ENCODE measurements at regions not wholly inside any gene's neighbourhood (a gene's known extent, or its start where the extent isn't known, plus 50 kb on each side); places are given as distances from the start of the nearest gene placed in this dataset.
A peak's percentile ranks its signal among the peaks of the same experiment; 100 is the strongest.
"Not testable (repeated sequence)": the region's sequence is repeated elsewhere in the genome, so short reads cannot be mapped to it uniquely, and the experiment has no call there.

DNA sequence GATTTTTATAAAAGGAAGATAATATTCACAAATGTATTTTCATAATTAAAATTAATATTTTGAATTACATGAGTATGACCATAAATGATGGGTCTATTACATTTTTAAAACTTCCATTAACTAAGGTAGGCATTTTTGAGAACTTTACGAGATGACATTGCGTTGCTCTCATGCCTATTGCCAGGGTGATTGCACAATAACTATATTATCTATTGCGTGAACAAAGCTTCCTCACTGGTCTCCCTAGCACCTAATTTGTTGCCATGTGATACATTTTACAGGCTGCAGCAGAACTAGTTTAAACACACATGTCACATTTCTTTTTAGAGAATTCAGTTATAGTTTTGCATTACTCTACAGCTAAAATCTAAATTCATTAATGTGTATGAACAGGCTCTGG is 289.7 kb upstream of the GRID2 start:
- no peak for DNase-seq

DNA sequence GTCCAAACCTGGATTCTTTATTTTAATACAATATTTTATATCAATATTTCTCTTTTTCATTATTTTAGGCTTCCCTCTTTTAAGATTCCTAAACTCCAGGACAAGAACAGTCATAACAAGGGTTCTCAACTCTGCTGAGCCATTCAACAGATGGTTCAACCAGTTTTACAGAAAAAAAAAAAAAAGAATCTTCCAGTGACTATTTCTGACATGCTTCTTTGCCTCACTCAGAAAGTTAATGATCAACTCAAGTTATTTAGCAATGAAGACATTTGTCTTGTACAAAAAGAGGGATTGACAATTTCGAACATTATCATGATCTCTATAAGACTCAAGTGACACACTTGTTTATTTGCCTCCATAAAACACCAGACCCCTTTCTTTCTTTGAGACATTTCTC is 282.6 kb upstream of the GRID2 start:
- DNase-seq = no peak

DNA sequence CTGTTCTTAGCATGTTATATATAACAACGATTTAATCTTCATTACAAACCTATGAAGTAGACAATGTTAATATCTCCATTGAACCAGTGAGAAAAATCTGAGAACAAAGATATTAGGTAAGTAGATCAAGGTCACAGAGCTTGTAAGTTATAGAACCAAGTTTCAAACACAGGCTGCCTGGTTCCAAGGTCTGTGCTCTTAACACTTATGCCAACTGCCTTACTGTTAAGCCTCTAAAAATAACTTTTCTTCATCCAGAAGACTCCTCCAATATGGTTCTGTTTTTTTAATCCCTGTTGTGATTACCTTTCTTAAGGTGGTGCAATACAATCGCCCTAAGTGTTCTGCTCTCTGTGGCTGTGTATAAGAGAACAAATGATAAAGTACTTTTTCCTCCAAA is 282.0 kb upstream of the GRID2 start:
- no peak for DNase-seq

DNA sequence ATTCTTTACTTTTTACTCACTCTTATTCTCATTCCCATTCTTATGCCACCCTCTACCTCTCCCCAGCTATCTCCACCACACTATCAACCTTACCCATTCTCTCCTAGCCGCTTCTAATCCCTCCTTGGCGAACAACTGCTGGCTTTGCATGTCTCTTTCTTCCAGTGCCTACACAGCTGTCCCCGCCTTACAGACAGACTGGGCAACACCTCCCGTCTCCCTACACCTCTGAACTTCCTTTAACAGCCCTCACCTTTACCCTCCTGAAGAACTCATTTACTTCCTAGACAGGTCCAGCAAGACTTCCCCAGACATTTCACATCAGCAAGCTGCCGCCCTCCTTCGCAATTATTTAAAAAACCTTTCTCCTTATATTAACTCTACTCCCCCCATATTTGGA is 274.9 kb upstream of the GRID2 start:
- DNase-seq = not testable (repeated sequence)

DNA sequence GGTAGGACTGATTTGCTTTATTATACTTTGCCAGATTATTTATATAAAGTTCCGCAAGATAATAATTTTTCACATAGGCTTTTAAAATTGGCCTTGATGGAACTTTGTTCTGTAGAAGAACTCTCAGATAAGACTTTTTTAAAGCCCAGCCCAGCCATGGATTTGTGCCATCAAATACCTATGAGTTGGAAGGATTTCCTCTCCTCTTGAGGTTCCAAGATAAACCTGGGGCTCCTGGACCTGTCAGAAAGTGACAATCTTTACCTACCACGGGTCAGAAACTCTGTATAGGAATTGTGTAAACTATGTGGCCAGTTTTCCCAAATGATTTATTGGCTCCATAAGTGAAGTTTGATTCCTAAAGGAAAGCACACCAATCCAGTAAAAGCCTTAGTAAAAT is 271.9 kb upstream of the GRID2 start:
- DNase-seq = no peak

DNA sequence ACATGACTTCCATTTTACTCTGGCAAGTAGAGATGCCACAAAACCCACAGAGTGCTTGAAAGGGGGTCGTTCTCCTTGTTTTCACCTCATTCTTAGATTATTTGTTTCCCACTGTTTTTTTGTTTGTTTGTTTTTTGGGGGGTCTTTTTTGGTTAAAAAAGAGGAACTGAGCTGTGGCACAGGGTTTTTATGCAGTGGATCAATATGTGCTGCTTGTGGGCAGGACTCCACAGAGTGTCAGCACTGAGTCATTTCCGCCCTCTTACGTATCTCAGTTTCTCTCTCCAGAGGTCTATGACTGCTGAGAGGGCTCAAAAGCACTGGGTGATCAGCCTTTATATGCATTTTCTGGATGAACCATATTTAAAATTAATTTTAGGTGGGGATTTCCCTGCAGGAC is 268.1 kb upstream of the GRID2 start:
- DNase-seq = no peak

DNA sequence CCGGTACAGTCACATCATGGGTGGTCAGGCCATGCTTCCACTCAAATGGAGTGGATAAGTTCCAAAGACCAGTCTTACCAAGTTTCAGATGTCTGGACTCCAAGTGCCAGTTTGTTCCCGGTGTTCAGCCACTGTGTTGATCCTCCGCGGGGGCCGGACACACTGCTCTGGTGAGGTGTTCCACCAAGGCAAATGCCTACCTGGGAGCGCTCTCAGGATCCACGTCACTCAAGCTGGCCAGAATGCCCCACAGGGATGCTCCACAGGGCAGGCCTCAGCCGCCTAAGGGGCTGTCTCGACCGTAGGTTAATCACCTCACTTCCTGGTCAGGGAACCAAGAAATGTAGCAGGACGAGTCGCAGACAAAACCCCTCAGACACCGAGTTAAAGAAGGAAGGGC is 258.0 kb upstream of the GRID2 start:
- no peak for DNase-seq

DNA sequence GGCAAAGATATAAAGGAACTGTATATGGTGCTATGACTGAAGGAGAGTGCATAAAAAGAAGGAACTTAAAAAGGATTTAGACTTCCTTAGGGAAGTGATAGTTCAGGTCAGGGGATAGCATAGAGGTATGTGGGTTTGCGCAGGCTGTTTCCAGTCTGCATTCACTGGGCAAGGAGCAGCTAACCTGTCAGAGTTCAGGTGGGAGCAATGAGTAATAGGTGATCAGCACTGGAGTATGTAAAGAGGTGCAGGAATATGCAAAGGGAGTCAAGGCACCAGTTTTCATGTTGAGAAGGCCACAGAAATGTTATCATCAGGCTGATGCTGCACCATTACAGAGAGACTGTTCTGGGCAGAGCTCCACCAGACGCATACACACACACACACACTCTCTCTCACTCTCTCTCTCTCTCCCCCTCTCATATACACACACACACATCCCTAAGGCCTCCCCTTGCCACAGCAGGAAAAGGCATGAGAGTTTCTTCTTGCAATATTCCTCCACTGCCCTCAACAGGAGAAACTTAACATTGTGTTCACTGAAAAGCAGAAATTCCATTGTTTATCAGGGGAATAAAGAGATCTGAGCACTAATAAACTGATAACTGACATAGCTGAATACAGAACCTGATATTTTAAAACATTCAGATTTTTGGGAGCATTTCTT is 256.4 kb upstream of the GRID2 start:
- DNase-seq = no peak

DNA sequence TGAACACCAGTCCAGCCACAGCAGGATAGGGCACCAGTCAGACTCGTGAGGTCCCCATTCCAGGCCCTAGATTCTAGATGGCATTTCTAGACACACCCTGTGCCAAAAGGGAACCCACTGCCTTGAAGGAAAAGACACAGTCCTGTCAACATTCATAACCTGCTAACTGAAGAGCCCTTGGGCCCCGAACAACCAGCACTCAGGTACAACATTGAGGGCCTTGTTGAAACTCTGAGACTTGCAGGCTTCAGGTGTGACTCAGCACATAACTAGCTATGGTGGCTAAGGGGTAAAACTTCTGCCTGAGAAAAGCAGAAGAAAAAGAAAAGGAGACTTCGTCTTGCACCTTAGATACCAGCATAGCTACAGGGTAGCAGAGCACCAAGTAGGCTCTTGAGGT is 252.9 kb upstream of the GRID2 start:
- DNase-seq = no peak

DNA sequence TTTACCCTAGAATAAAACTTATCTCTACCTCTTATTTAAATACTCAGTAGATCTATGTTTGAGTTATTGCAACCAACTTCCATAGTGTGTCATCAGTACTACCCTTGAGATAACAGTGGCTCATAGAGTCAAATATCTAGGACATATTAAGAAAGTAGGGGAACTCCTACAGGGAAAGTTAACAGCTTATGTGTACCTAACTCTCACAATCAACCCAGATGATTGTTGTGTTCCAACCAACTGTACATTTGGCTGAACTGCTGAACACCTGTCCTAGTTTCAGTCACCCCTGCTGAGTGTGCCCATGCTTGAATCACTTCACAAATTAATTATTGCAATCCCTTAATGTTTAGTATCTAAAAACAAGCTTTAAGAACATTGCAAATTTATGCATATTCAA is 244.2 kb upstream of the GRID2 start:
- no peak for DNase-seq

DNA sequence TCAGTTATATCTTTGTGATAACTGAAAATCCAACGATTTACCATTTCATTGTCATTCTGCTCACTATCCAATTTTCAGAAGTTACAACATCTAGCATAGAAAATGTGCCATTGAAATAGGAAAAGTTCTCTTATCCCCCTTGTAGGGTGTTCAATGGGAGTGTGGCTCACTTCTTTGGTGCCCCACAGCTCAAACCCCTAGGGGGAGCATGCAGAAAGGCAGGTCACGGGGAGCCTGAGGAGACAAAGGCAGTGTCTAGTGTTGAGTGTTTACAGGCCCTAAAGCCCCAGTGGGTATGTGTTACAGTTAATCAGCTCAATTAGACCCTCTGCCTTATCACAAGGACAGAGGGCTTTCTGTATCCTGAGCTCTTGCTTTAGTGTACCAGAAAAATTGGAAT is 243.4 kb upstream of the GRID2 start:
- DNase-seq = peak; percentile 37

DNA sequence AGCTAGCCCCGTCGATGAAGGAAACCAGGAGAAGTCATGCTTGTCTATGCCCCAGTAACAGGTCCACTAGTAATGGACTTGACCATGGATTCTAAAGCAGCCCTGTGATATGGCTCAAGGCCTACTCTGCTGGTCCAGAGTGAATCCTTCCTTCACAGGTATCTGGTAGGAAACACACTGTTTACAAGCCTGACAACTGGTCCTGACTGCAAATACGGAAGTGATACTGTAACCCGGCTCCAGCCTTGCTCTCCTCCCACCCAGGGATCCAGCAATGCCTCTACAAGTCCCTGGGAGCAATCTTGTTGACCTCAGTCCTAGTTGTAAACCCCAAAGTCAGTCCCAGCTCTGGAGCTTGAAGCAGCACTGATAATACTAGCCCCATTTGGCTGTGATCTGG is 239.2 kb upstream of the GRID2 start:
- no peak for DNase-seq

DNA sequence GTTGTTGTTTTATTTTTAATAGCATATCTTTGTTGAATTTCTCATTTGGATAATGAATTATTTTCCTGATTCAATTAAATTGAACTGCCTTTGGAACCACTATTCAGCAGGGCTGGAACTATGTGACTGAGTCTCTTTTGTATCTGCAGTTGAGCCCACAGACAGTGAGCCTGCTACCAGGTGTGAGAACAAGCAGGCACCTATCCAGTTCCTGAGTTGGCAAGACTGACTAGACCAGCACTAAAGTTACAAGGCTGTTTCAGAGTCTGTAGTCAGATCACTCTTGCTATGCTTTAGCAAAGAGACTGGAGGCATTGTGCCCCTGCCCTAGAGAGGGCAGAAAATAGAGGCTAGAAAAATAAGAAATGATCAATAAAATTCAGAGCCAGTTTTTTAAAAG is 237.3 kb upstream of the GRID2 start:
- DNase-seq = no peak

DNA sequence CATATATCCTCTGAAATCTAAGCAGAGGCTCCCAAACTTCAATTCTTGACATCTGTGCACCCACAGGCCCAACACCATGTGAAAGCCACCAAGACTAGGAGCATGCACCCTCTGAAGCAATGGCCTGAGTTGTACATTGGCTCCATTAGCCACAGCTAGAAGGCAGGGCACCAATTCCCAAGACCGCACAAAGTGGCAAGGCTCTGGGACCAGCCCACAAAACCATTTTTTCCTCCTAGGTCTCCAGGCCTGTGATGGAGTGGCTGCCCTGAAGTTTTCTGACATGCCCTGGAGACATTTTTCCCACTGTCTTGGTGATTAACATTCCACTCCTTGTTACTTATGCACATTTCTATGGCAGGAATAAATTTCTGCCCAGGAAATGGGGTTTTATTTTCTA is 232.2 kb upstream of the GRID2 start:
- DNase-seq = no peak

DNA sequence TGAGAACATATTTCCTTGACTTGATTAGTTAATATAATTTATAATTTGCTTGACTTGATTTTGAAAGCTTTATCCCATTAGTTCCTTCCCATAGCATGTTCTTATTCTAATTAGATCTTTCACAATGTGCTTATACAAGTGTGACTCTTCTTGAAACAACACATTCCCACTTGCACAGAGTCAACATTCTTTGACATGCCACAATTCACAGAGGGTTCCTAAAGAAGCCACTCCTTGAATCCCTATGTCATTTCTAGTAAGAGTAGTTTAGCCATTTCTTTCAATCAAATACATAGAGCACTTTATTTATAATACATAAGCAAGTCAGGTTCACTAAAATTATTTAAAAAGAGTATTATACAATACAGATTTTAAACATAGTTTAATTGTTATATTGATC is 228.9 kb upstream of the GRID2 start:
- no peak for DNase-seq

DNA sequence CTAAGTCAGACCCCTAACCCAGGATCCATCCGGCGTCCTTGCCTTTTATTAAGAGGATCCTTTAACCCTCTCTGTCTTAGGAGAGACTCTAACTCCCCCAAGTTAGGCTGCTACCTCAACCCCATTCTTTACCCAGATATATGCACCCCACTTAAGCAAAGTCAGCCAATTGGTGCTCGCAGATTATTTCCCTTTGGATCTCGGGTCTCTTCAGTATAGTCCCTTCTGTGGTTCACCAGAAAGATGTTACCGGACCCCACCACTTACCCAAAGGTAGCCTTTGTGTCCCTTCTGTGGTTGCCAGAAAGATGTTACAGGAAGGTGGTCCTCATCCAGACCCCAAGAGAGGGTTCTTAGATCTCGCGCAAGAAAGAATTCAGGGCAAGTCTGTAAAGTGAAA is 212.9 kb upstream of the GRID2 start:
- DNase-seq = no peak

DNA sequence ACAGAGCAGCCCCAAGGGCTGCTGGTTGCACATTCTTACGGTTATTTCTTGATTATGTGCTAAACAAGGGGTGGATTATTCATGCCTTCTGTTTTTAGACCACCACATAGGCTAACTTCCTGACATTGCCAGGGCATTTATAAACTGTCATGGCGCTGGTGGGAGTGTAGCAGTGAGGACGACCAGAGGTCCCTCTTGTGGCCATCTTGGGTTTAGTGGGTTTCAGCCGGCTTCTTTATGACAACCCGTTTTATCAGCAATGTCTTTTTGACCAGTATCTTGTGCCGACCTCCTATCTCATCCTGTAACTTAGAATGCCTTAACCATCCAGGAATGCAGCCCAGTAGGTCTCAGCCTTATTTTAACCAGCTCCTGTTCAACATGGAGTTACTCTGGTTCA is 212.4 kb upstream of the GRID2 start:
- peak; percentile 26 for DNase-seq

DNA sequence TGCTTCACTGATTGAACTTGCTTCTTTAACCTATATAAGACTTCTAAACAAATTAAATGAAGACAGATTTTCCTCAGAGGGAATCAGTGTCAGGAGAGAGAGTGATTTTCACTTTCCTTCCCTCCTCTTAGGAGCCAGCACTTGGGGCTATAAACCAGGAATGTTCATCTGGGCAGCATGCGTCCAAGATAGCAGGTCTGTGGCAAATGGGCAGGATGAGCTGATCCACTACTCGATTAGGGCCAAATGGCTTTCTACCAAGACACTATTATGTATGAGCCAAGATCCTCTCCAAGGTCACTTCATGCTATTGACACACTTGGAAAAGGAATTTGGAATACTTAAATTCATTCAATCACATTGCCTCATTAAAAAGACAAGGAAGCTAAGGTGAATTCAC is 203.9 kb upstream of the GRID2 start:
- DNase-seq = no peak

DNA sequence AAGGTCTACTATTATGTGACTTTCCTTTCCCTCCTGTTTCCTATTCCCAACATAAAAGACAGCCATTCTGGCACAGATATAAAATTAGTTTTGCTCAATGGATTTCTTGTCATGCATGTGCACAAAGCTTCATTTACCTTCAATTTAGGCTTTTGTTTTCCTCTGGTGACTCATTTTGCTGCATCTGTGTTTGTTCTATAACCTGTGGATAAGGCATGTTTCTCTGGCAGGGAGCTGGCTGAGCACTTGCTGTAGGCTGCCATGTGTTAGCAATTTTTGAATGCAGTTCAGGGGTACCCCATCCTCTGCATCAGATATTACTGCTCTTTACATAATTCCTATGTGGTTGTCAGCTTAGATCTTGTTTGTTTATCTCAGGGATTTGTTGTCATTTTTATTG is 202.8 kb upstream of the GRID2 start:
- DNase-seq = no peak

DNA sequence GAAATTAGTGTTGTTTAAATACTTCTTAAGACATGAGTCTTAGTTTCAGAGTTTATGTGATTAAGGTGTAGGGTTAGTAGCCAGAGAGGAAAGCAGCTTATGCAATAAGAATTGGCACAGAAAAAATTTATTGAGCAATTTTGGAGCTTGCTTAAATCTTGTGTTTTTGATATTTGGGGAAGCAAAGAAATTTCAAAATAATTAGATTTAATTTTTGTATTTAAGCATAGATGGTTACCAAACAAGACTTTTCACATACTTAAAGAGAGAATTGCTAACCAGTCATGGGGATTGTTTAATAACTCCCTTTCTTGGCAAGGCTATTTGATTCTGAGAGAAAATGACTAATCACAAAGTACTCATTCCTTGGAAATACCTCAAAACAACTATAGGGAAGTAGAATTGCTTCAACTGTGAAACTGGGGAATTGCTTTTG is 202.0 kb upstream of the GRID2 start:
- no peak for DNase-seq

DNA sequence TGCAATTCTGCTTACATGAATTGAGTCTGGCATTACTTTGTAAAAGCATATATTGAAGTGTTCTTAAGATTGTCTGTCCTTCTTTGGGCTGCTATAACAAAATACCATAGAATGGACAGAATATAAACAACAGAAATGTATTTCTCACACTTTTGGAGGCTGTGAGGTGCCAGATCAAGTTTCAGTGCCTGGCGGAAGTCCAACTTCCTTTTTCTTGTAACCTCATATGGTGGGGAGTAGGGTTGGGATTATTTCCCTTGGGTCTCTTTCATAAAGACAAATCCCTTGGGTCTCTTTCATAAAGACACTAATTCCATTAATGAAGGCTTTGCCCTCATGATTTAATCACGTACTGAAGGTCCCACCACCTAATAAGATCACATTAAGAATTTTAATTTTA is 199.3 kb upstream of the GRID2 start:
- DNase-seq = peak; percentile 60

DNA sequence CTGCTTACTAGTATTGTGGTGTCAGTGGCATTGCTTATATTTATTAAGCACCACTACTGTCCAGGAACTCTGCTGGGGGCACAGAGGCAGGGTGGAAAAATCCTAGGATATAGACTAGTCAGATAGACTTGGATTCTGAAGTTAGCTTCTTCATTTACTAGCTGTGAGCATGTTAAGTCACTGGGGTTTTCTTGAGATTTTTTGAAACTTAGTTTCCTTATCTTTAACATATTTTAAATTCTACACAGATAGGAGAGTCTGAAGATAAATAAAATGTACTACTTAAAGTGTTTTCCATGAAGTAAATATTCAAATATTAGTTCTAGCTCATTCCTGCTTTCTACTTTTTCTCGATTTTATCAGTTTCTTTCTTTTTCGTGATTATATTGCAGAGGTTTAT is 196.9 kb upstream of the GRID2 start:
- no peak for DNase-seq

DNA sequence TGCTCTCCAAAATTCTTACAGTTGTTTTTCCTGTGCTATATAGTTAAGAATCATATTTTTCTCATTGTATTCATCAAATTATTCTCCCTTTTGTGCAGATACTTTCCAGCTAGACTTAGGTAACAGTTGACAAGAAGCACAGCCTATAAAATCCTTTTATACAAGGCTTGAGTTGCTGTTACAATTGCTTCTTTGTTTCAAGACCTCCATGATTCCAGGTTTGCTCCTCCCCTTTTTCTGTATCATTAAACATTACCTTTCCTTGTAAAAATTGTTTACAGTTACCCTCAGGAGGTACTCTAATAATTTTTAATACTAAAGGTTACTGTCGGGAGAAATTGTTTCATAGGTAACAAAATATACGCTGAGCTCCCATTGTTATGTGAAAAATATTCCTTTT is 192.3 kb upstream of the GRID2 start:
- no peak for DNase-seq

DNA sequence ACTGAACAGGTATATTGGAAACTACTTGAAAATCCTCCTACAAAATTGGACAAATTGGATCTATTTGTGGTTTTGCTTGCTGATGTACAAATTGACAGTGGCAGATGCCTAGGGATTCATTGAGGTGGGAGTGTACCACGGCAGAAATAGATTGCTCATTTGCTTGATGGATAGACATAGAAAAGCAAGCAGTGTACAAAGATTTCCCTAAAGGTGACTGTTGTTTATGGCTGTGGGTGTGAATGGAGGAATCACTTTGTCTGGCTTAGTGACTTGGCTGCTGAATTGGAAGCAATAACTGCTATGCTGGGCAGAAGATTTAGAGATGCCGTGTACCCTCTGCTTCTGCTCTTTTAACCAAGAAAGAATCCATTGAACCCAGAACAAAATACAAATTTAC is 191.0 kb upstream of the GRID2 start:
- no peak for DNase-seq

DNA sequence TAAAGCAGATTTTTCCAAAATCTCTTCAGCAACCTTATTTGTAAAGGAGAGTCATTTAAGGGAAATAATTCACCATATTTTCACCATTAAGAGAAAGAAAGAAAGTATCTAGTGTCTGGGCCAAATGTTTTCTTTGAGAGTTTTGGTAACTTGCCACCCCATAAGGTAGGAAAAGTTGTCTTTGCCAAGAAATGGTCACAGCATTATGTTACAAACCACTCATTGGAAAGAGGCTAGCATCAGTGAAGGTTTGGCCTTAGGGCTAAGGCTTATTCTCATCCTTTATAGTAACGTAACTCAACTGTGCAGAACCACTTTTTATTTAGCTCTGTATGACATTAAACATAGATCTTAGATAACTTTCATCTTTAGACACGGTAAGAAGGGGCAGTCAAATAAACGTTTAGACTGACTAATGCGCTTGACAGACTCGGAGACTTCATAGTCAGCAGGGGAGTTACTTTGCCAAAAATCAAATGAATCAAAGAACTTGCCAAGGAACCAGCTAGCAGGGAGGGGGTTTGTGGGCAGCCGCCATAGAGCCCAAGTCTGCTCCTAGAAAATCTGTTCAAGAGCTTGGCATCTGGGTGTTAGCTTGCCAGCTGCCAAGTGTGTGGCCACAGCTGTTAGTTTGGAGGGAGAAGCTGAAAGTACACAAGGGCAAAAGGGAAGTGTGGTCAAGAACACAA is 182.8 kb upstream of the GRID2 start:
- DNase-seq = no peak
